LNCaP clone FGC (cell line): ENCODE measurements at regions not wholly inside any gene's neighbourhood (a gene's known extent, or its start where the extent isn't known, plus 50 kb on each side); places are given as distances from the start of the nearest gene placed in this dataset.
"Not testable (repeated sequence)": the region's sequence is repeated elsewhere in the genome, so short reads cannot be mapped to it uniquely, and the experiment has no call there.

Experiments used
- DNase-seq: peaks from one replicate; pipeline ENCODE4 v3.0.0-alpha.2; 2011; ENCODE audit warnings: low read depth
- H3K4me3 ChIP-seq: 2 replicates; pipeline ENCODE4 v1.5.1; 2011; ENCODE audit warnings: mild to moderate bottlenecking, low read depth, low read length, control low read depth
- TF ChIP-seq, protein P1 (sequence below): IDR thresholded peaks from 2 replicates; pipeline ENCODE4 v1.5.1; 2012; ENCODE audit warnings: mild to moderate bottlenecking; ENCODE audit not compliant: control insufficient read depth, insufficient read depth; ENCODE audit errors: extremely low read depth

DNA sequence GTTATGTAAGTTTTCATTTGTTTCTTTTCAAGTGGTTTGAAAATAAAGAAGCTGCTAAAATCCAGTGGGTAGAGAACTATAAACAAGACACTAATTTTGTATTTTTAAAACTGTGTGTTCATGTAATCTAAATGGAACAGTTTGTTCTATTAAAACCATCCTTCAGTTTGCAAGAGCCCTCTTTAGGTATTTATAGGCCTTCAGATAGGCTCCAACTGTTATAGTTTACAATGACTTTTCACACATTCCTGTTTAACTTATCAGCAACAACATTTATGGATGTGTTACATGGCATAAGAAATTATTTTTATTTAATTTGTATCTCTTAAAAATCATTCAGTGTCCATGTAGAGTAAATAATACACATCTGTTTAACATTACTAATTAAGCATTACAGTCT is 126.7 kb upstream of the SLCO6A1 start:
- no peak overlapping the region for H3K4me3 ChIP-seq
- DNase-seq, result peak; percentile 79
- TF ChIP-seq, protein P1, sequence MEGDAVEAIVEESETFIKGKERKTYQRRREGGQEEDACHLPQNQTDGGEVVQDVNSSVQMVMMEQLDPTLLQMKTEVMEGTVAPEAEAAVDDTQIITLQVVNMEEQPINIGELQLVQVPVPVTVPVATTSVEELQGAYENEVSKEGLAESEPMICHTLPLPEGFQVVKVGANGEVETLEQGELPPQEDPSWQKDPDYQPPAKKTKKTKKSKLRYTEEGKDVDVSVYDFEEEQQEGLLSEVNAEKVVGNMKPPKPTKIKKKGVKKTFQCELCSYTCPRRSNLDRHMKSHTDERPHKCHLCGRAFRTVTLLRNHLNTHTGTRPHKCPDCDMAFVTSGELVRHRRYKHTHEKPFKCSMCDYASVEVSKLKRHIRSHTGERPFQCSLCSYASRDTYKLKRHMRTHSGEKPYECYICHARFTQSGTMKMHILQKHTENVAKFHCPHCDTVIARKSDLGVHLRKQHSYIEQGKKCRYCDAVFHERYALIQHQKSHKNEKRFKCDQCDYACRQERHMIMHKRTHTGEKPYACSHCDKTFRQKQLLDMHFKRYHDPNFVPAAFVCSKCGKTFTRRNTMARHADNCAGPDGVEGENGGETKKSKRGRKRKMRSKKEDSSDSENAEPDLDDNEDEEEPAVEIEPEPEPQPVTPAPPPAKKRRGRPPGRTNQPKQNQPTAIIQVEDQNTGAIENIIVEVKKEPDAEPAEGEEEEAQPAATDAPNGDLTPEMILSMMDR, result no peak

DNA sequence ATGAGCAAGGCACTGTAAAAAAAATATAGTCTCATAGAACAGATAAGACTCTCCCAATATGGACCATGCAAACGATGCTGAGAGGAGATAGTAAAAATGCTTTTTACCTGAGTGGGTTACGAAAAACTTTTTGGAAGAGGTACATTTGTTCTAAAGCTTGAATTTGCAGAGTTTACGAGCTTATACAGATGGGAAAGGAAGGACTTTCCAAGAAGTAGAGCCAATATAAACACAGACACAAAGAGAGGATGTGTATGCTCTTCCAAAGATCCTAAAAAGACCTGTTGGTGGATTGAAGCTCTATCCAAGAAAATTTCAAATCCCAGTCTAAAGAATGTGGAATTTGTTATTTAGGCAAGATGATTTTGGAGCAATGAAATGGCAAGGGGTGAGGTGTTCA is 127.1 kb upstream of the SLCO6A1 start:
- H3K4me3 ChIP-seq, result no peak overlapping the region
- TF ChIP-seq, protein P1, result no peak
- DNase-seq, result peak; percentile 70

DNA sequence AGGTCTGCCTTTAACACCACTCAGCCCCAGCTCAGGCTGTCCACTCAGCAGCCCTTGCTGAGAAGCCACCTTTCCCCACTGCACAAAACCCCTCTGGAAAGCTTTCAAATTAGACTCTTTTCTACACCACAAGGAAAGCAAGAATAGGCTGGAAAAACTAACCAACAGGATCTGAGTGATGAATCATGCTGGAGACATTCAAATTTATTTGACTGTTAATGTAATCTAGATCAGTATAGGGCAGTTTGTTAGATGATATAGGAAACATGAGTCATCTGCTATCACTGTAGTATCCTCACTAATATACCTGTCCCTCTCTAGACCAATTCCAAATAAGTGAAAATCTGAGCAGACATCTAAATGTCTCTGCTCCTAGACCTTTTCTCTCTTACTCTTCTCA is 127.8 kb upstream of the PAM start:
- no peak for DNase-seq
- TF ChIP-seq, protein P1, result no peak
- no peak overlapping the region for H3K4me3 ChIP-seq

DNA sequence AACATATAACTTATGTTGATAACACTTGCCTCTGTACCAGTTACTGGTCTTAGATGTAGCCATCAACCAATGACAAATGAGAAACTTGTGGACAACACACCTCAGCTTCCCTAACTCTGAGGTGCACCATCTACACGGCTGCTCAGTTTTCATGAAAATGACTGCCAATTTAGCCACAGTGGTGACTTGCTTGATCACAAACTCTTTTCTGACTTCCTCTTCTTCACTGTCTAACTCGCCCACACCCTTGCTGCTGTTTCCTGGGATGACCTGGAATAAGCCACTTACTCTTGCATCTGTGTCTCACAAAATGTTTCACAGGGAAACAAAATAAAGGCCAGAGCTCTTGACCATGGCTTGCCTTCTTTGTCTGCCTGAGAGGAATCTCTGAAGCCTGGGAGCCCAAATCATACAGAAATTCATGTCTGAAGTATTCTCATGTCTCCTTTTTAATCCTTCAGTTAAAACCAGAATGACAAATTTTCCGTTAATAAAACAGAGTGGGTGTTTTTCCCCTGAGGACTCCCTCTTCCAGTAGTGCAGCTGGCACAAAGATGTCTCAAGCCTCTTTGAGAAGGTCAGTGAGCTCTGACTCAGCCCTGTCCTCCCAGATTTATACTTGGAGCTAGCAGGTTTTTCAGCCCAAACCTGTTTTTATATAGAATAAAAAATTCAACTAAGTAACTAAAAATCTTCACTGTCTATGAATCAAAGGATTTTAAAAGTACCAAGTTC is 126.5 kb upstream of the PAM start:
- TF ChIP-seq, protein P1, result no peak
- no peak overlapping the region for H3K4me3 ChIP-seq
- no peak for DNase-seq

DNA sequence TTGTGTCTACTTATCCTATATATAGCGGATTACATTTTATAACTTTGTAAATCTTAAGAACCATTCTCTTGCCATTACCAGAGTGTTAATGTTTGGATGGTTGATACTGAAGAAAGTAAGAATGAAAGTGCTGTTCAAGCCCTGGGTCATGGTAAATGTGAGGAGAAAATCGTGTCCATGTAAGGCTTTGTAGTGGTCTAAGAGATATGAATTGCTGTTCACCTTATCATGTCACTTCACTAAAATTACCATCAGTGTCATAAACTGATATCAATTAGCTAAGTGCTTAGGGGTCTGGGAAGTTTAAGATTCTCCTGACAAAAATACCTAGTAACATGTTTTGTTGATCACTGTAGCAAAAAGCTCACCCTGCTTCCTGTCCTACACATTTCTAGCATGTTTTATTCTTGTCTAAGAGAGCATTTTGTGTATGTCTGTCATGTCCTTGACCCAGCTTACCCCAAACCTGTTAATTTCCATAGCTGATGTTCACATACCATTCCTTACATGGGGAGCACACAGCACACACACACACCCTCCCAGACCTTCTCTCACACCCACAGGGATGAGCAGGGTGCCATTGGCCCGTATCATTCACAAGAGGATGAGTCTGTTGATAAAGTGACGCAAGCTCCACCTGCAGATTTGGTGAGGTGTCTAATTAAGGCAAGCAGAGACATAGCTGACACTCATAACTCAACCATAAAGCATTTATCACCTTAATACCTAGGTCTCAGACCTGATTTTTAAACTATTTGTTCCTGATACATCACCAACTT is 125.1 kb upstream of the PAM start:
- TF ChIP-seq, protein P1, result no peak
- no peak for DNase-seq
- H3K4me3 ChIP-seq, result no peak overlapping the region

DNA sequence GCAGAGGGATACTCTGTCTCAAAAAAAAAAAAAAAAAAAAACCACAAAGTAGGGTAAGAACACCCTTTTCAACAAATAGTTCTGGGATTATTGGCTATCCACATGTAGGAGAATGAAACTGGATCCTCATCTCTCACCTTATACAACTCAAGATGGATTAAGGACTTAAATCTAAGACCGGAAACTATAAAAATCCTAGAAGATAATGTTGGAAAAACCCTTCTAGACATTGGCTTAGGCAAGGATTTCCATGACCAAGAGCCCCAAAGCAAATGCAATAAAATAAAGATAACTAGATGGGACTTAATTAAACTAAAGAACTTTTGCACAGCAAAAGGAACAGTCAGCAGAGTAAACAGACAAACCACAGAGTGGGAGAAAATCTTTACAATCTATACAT is 119.7 kb upstream of the PAM start:
- H3K4me3 ChIP-seq, DNase-seq: not testable (repeated sequence)

DNA sequence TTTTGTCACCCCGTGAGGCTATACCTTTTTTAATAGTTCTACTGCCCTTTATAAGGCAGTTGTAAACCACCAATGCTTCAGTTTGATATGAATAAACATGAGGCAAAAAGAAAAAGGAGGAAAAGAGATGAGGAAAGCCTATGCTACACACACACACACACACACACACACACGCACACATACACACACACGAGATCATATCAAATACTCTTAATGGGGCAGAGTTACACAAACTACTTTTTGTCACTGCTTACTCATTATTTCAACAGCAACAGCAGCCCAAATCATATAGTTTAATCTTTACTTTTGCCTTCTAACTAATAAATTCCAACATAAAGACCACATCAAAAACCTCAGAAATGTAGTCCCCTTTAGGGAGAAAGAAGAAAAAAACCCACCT is 116.8 kb upstream of the PAM start:
- DNase-seq, result no peak
- TF ChIP-seq, protein P1, result no peak
- no peak overlapping the region for H3K4me3 ChIP-seq
